GM18508 (cell line): ENCODE measurements at regions not wholly inside any gene's neighbourhood (a gene's known extent, or its start where the extent isn't known, plus 50 kb on each side); places are given as distances from the start of the nearest gene placed in this dataset.

Experiments used
- ATAC-seq: cut with Tn5 transposase; IDR thresholded peaks from one replicate; pipeline ENCODE4 v1.9.1; 2021; ENCODE audit warnings: moderate number of reproducible peaks; ENCODE audit not compliant: insufficient read depth, unreplicated experiment

- ATAC-seq = no peak
Observed at GRCh38 chr17:71260366-71260940, 860.4 kb upstream of the SOX9 start.

- no peak for ATAC-seq
Observed at GRCh38 chr17:71262586-71262985, 858.2 kb upstream of the SOX9 start.

DNA sequence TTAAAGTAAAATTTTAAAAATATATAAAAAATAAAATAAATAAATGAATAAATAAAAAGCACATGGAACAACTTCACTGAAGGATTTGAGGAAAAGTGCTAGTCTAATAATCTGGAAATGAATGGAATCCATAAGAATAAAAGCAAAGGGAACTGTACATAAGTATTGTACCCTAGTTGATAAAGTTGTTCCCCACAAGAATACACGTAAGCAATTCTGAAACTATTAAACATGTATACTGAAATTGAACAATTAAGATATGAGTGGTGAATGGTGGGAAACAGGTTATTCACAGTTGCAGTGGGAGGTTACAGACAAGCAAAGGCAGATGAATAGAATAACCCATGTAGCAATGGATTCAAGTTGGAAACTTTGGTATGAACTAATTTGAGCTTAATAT is 853.2 kb upstream of the SOX9 start:
- no peak for ATAC-seq

GRCh38 chr17:71269201-71269600 is 851.6 kb upstream of the SOX9 start:
- no peak for ATAC-seq

DNA sequence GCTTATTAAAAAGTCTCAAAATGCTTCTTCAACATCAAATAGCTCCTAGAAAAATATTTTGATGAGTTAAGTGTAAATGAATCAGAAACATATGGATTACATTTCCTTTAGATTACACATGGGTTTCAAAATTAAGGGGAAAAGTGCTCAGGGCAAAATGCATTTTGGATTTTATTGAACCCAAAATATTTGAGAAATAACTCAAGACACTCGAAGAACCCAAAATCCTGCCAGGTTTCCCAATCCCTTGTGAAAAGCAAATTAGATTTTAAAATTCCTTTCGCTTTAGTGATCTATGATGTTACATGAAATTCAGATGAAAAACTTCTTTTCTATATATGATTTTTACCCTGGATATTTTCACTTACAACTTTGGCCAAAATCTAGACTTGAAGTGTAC is 847.4 kb upstream of the SOX9 start:
- no peak for ATAC-seq

GRCh38 chr17:71276079-71276478 is 844.7 kb upstream of the SOX9 start:
- no peak for ATAC-seq

DNA sequence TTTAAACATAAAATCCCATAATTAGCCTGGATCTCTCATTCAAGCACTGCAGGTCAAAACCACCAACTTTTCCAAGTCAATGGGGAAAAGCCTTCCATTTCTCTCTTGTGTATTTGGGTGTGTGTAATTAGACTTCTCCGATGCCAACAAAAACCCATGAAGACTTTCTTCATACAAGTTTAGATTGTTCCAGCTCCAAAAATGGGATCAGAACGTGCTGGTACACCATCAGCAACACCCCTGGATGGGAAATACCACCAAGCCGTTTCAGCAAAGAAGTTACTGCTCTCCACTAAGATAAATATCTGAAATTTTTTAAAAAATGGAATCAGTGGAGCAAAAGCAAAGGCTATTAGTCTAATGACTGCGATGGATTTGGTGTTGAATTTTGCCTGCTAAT is 837.3 kb upstream of the SOX9 start:
- no peak for ATAC-seq

- ATAC-seq = no peak
Observed at GRCh38 chr17:71284032-71284755, 836.6 kb upstream of the SOX9 start.

GRCh38 chr17:71286625-71287024 is 834.2 kb upstream of the SOX9 start:
- no peak for ATAC-seq

GRCh38 chr17:71287071-71287823 is 833.6 kb upstream of the SOX9 start:
- ATAC-seq = no peak

GRCh38 chr17:71292006-71292405 is 828.8 kb upstream of the SOX9 start:
- no peak for ATAC-seq

- no peak for ATAC-seq
Observed at GRCh38 chr17:71296005-71296404, 824.8 kb upstream of the SOX9 start.

- ATAC-seq = no peak
Observed at GRCh38 chr17:71301063-71301462, 819.8 kb upstream of the SOX9 start.

DNA sequence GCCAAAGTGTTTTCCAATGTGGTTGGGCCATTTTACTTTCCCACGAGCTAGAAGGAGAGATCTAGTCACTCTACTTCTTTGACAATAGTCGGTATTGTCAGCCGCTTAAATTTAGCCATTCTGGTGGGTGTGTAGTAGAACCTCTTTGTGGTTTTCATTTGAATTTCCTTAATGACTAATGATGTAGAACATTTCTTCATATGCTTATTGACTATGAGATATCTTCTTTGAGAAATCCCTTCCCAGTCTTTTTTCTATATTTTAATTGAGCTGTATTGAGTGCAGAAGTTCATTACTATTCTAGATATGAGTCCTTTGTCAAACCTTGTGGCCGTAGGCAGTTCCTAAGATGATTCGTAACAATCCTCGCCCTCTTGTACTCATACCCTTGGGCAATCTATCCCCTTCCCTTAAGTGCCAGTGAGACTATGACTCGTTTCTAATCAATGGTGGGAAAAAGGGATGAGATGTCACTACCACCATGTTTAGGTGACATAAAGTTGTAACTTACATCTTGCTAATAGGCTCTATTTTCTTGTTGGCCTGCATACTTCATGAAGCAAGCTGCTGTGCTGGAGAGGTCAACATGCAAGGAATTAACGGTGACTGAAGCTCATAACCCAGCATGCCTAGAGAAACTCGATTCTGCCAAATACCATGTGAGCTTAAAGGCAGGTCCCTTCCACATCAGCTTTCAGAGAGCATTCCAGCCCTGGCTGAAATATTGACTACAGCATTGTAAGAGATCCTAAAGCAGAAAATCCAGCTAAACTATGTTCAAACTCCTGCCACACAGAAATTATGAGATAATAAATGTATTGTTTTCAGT is 817.9 kb upstream of the SOX9 start:
- ATAC-seq = no peak

GRCh38 chr17:71304498-71305158 is 816.2 kb upstream of the SOX9 start:
- no peak for ATAC-seq

- no peak for ATAC-seq
Observed at GRCh38 chr17:71313866-71314265, 807.0 kb upstream of the SOX9 start.

GRCh38 chr17:71315568-71315967 is 805.3 kb upstream of the SOX9 start:
- ATAC-seq = no peak

- ATAC-seq = no peak
Observed at GRCh38 chr17:71316176-71316897, 804.5 kb upstream of the SOX9 start.

- no peak for ATAC-seq
Observed at GRCh38 chr17:71320009-71320796, 800.6 kb upstream of the SOX9 start.
